ENCODE measurements at regions not wholly inside any gene's neighbourhood (a gene's known extent, or its start where the extent isn't known, plus 50 kb on each side); places are given as distances from the start of the nearest gene placed in this dataset.

- no peak for DNase-seq
Observed at GRCh38 chr9:108167136-108167900, 677.7 kb upstream of the KLF4 start.

GRCh38 chr9:108166519-108166918, 677.0 kb upstream of the KLF4 start:
- no peak for DNase-seq

- DNase-seq: no peak
Observed at GRCh38 chr9:108163321-108164005, 673.9 kb upstream of the KLF4 start.

DNA sequence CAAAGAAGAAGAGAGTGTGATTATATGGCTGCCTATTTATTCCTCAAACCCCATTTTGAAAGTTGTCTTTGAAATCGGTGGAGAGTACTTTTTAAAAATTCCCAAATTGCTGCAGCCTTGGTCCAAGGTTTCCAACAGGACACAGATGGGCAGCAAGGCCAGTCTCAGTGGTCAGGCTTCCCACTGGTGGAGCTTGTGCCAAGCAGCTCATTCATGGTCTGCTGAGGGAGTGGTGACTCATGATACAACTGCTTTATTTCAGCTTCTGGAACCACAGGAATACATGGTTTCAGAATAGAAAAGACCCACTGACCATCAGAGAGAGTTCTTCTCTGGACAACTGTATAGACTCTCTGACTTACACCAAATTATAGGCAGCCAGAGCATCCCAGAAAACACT, 673.1 kb upstream of the KLF4 start:
- no peak for DNase-seq

- no peak for DNase-seq
Observed at GRCh38 chr9:108161503-108161902, 671.9 kb upstream of the KLF4 start.

- DNase-seq: no peak
Observed at GRCh38 chr9:108160706-108161355, 671.3 kb upstream of the KLF4 start.

GRCh38 chr9:108160039-108160438, 670.5 kb upstream of the KLF4 start:
- DNase-seq: no peak

DNA sequence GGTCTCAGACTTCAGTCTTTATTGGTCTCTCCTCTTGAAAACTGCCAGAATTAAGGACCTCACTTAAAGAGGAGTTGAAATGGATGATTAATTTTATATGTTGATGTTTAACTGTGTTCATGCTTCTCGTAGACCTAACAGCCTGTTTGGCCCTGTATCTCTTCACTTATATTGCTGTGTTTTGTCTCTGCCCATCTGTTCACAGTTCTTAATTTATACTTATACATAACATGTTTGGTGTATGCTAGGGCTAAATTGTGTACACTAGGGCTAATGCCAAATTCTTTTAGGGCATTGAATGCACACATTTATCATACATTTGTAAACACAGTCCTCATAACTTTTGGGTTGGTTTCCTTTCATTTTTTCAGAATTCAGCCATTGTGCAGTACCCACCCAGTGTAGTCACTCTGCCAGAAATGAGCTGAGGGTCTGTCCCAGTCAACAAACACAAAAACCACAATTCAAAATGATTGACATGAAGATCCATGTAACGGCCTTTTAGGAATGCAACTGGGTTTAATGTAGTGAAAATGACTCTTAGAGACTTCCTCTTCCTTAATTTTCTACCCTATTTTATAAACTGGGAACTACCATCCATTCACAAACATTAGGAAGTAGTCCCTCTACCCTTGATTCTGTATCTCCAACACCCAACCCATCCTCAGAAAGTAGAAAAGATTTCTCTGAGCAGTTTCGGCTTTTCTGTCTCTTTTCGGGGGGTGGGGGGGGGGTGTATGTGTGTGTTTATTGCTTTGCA, 668.8 kb upstream of the KLF4 start:
- no peak for DNase-seq

DNA sequence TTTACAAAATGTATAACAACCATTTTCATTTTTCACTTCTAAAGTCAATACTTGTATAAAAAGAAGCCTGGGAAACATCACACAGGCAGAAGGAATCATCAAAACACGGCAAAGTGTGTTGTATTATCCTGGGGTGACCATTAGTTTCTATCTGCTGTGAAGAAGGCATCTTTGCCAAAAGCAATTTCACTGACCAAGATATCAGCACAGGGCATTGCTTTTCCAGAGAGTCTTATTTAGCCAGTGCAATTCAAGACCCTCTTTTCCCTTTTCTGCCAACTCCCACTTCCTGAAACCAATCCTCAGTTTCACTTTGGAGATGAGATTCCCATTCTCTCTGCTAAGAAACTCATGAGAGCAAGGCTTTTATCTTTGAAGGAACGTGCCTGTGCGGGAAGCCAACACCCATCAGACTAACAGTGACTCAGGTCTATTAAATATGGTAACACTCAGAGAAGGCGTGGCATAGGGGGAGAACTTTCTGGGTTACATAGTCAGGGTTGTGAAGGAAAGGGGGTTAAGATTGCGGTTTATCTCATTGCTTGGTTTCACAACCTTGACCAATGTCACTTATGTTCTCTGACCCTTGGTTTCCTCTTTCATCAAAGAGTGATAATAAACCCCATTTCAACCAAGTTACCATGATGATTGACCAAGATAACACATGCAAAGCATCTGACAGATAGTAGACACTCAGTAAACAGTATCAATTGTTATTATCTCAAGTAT, 666.9 kb upstream of the KLF4 start:
- no peak for DNase-seq

GRCh38 chr9:108153416-108153815, 663.8 kb upstream of the KLF4 start:
- DNase-seq: no peak

DNA sequence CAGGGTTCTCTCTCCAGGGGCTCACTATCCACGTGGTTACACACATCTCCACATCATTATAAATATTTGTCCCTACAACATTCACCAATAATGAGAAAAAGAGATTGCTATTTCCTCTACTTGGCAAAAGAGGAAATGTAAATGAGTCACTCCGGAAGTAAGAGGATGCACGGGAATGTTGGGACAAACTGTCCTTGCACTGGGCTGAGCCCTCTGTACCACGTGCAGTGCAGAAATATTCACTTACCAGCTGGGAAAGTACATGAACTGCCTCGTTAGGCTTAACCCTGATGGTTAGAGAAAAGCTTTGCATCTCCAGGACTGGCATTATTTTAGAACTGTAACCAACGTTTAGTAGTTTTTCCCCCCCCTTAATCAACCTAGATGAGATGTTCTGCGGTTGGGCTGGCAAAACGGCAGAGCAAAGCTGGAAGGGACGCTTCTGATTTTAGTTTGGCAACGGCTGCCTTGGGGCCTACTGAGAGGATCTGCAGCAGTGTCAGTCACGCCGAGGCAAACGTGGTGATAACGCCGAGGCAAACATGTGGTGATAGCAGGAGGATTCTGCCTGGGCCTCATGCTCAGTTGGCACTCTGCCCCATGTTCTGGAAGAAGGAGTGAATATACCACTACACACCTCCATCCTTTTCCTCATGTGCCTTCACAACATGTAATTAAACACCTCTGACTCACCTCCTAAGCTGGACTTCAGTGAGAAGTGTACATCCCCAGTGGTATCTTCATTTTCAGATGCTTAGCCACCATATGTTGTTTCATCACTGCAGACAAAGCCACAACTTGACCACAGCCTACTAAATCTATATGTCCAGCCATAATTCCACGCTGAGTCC, 661.4 kb upstream of the KLF4 start:
- DNase-seq: no peak

DNA sequence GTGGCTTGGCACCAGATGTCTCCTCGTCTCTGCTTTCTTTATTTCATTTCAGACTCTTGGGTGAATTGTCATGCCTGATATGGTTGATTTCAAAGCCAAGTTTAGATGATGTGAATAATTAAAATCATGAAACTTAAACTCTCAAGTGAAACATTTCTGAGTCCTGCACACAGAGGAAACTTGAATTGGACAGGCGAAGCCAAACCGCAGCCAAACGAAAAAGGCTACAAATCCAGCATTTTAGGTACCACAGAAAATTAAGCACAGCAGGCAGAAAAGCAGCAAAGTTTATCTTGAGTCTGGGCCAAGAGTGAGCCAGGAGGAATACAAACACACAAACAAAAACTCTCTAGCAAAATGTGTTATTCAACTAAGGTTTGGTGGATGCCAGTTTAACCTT, 659.8 kb upstream of the KLF4 start:
- DNase-seq: no peak

DNA sequence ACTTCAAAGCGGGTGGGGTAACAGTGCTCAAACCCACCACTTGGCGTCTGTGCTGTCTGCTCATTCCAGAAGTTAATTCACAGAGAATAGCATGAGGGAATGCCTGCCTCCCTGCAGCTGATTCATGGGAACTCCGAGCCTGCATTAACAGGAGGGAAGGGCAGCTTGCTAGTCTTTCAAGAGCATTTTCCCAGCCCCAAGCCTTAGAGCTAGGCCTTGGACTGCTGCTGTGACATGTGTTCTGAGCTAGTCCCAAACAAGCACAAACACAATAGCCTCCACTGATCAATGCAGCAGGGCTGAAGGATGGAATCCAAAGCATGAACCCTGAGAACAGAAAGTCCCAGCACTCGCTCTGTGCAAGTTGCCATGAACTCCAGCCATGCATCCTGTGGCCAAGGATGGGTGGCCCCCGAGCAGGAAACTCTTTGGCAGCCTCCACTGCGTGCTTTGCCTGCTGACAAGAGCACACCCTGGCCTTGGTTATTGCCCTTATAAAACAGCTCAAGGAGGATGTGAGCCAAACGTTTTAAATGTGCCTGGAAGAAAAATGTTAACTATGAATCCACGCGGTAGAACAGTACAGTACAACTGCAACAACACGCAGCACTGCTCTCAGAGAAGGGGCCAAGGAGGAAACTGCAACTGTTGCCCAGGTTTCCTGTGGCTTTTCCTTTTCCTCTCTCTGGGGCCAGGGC, 653.1 kb upstream of the KLF4 start:
- DNase-seq: no peak

DNA sequence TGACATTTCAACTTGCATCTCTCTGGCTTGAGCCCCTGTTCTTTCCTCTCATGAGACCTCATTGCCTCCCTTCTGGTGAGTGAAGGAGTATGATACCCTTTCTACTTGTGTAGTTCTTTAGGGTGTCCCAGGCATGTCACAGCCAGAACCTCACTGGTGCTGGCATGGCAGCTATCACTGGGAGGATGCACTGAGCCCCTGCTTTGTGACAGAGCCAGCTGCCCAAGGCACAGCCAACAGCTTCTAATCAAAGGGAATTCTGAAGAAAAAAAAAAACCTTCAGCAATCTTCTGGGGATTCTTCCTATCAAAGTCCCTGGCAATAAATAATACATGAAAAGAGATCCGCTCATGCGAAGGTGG, 652.6 kb upstream of the KLF4 start:
- DNase-seq: no peak

- DNase-seq: no peak
Observed at GRCh38 chr9:108139900-108140299, 650.3 kb upstream of the KLF4 start.

GRCh38 chr9:108138516-108138915, 648.9 kb upstream of the KLF4 start:
- DNase-seq: no peak

DNA sequence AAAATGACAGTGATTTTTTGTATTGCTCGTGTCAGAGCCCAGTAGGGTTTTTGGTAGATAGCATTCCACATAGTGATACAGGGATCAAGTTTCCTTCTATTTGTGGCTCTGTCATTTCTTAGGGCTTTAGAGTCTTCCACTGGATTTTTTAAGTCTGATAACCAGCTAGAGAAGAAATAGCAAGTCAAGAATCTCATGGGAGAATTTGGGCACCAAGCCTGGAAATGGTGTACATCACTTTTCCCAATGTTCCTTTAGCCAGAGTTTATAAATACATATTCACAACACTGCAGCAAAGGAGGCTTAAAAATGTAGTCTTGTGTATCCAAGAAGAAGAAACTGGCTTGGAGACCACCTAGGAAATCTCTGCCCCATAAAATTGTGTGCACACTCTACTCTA, 647.1 kb upstream of the KLF4 start:
- DNase-seq: no peak

GRCh38 chr9:108134486-108135128, 645.0 kb upstream of the KLF4 start:
- no peak for DNase-seq

GRCh38 chr9:108133680-108134079, 644.1 kb upstream of the KLF4 start:
- no peak for DNase-seq

GRCh38 chr9:108133101-108133500, 643.5 kb upstream of the KLF4 start:
- no peak for DNase-seq

DNA sequence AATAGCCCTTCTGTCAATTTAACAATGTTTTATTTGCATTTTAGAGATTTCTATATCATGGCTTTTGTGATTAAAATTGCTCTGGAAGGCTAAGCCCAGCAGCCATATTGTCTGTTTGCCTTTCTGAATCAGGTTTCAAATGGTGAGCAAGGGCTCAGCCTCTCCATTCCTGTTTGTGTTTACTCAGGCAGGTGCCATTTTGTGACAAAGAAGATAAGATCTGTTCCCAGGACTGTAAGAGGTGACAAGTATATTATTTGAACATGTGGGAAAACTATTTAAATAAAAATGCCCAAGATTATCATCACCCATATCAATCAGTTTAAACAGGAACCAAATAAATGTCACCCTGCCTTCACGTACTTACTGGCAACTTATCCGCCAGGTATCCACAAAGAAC, 641.3 kb upstream of the KLF4 start:
- DNase-seq: no peak

Measured in CD4-positive, alpha-beta T cell treated with Interleukin-4 for 4 hours (primary cell).